ENCODE measurements at regions not wholly inside any gene's neighbourhood (a gene's known extent, or its start where the extent isn't known, plus 50 kb on each side); places are given as distances from the start of the nearest gene placed in this dataset.

GRCh38 chr9:126223798-126224531, 102.7 kb upstream of the MVB12B start:
- no peaks in the 10 kb centered on the region for H3K36me3 ChIP-seq (ENCODE audit: control insufficient read depth, low read length)
- TF ChIP-seq CTCF (IDR thresholded peaks at IDR 0.05; ENCODE audit: low read depth, low read length, poor library complexity, severe bottlenecking) (no peak), EZH2phosphoT487 (IDR thresholded peaks at IDR 0.05; ENCODE audit: borderline replicate concordance, low read length) (no peak)
- no peaks in the 10 kb centered on the region for H3F3A ChIP-seq (ENCODE audit: control insufficient read depth, insufficient read depth)
- H3K79me2 ChIP-seq (ENCODE audit: control insufficient read depth, low read length): no peaks in the 10 kb centered on the region
- H3K27ac ChIP-seq (ENCODE audit: low read depth, low read length): no peak overlapping the region
- H3K4me2 ChIP-seq (ENCODE audit: low read length): no peak overlapping the region
- H3K9me3 ChIP-seq (ENCODE audit: control insufficient read depth, insufficient read depth, low read length): peaks cover 4% of the 10 kb centered on the region
- no peaks in the 10 kb centered on the region for H3K9me2 ChIP-seq (replicated peaks; ENCODE audit: control insufficient read depth, low read length)
- peaks cover 7% of the 10 kb centered on the region; the same call in 1 of the 2 replicates for H3K27me3 ChIP-seq (ENCODE audit: control insufficient read depth, low read length)
- no peaks in the 10 kb centered on the region for H3K4me1 ChIP-seq (ENCODE audit: control insufficient read depth, low read length)
- H3K4me3 ChIP-seq (ENCODE audit: low read length): no peak overlapping the region
- H4K20me1 ChIP-seq (ENCODE audit: control insufficient read depth, insufficient read depth, low read depth, low read length): no peaks in the 10 kb centered on the region

GRCh38 chr9:126225611-126226609, 100.7 kb upstream of the MVB12B start:
- Histone ChIP-seq H3K79me2 (ENCODE audit: control insufficient read depth, low read length) (no peaks in the 10 kb centered on the region), H3K4me1 (ENCODE audit: control insufficient read depth, low read length) (no peaks in the 10 kb centered on the region), H3K27ac (ENCODE audit: low read depth, low read length) (no peak overlapping the region), H3K36me3 (ENCODE audit: control insufficient read depth, low read length) (no peaks in the 10 kb centered on the region), H3F3A (ENCODE audit: control insufficient read depth, insufficient read depth) (no peaks in the 10 kb centered on the region), H3K9me2 (replicated peaks; ENCODE audit: control insufficient read depth, low read length) (no peaks in the 10 kb centered on the region), H3K9me3 (ENCODE audit: control insufficient read depth, insufficient read depth, low read length) (peaks cover 4% of the 10 kb centered on the region), H3K4me3 (ENCODE audit: low read length) (no peak overlapping the region), H3K4me2 (ENCODE audit: low read length) (no peak overlapping the region), H4K20me1 (ENCODE audit: control insufficient read depth, insufficient read depth, low read depth, low read length) (no peaks in the 10 kb centered on the region), H3K27me3 (ENCODE audit: control insufficient read depth, low read length) (0 out of 2 replicates have a peak, but pooled peaks cover 2% of the 10 kb centered on the region)
- TF ChIP-seq EZH2phosphoT487 (IDR thresholded peaks at IDR 0.05; ENCODE audit: borderline replicate concordance, low read length) (no peak), CTCF (IDR thresholded peaks at IDR 0.05; ENCODE audit: low read depth, low read length, poor library complexity, severe bottlenecking) (no peak)

- Histone ChIP-seq H3K4me2 (ENCODE audit: low read length) (no peak overlapping the region), H3F3A (ENCODE audit: control insufficient read depth, insufficient read depth) (no peaks in the 10 kb centered on the region), H3K4me1 (ENCODE audit: control insufficient read depth, low read length) (no peaks in the 10 kb centered on the region), H3K36me3 (ENCODE audit: control insufficient read depth, low read length) (no peaks in the 10 kb centered on the region), H3K27ac (ENCODE audit: low read depth, low read length) (no peak overlapping the region), H3K4me3 (ENCODE audit: low read length) (no peak overlapping the region), H3K9me3 (ENCODE audit: control insufficient read depth, insufficient read depth, low read length) (no peaks in the 10 kb centered on the region), H3K27me3 (ENCODE audit: control insufficient read depth, low read length) (0 out of 2 replicates have a peak, but pooled peaks cover 3% of the 10 kb centered on the region), H4K20me1 (ENCODE audit: control insufficient read depth, insufficient read depth, low read depth, low read length) (no peaks in the 10 kb centered on the region), H3K79me2 (ENCODE audit: control insufficient read depth, low read length) (no peaks in the 10 kb centered on the region), H3K9me2 (replicated peaks; ENCODE audit: control insufficient read depth, low read length) (no peaks in the 10 kb centered on the region)
- TF ChIP-seq CTCF (IDR thresholded peaks at IDR 0.05; ENCODE audit: low read depth, low read length, poor library complexity, severe bottlenecking): no peak
- TF ChIP-seq EZH2phosphoT487 (IDR thresholded peaks at IDR 0.05; ENCODE audit: borderline replicate concordance, low read length): no peak
These were observed 99.4 kb upstream of the MVB12B start for GRCh38 chr9:126226991-126227936.

Measured in DOHH2 (cell line).